ENCODE measurements at regions not wholly inside any gene's neighbourhood (a gene's known extent, or its start where the extent isn't known, plus 50 kb on each side); places are given as distances from the start of the nearest gene placed in this dataset.

- H3K4me1 ChIP-seq (ENCODE audit: control insufficient read depth, insufficient read depth, low read length), result no peaks in the 10 kb centered on the region
- H2BK120ac ChIP-seq (ENCODE audit: low read depth, low read length), result no peak overlapping the region
- H3K79me1 ChIP-seq (ENCODE audit: low read depth in 1 of 2, low read length in 2 of 2), result no peaks in the 10 kb centered on the region
- no peak overlapping the region for H2AK9ac ChIP-seq (replicated peaks; ENCODE audit: low read depth, low read length, poor library complexity)
- no peak overlapping the region for H3K56ac ChIP-seq (ENCODE audit: extremely low read depth, insufficient read depth, low read length)
- H2AK5ac ChIP-seq (ENCODE audit: low read depth, low read length), result no peak overlapping the region
- no peak overlapping the region for H3K18ac ChIP-seq (ENCODE audit: low read depth, low read length)
- DNase-seq, result no peak
- in situ Hi-C loops (cut with MboI; ENCODE audit: low sequenced_read_pairs) (no loop called here), intact Hi-C loops (cut with micrococcal nuclease) (no loop called here), dilution Hi-C loops (cut with HindIII; ENCODE audit: low sequenced_read_pairs, unreplicated experiment) (no loop called here)
- BruUV-seq (replicated peaks), result no TSS peak
- ChIA-PET CTCF (no interaction called here), POLR2A (ENCODE audit: unreplicated experiment) (interaction anchor here (0.6 kb wide), 1 partner anchor 35 kb away, joined by 3 read pairs; no protein-coding TSS in a partner anchor)
- no peaks in the 10 kb centered on the region for H3K9me3 ChIP-seq (ENCODE audit: control insufficient read depth, insufficient read depth, low read length)
- H3K4me3 ChIP-seq (ENCODE audit: insufficient read depth, low read depth, low read length), result no peak overlapping the region
- H2BK5ac ChIP-seq (ENCODE audit: low read depth, low read length, poor library complexity, severe bottlenecking), result no peak overlapping the region
- no peak overlapping the region for H3K4me2 ChIP-seq (ENCODE audit: low read depth, low read length)
- H2BK20ac ChIP-seq (ENCODE audit: low read depth, low read length), result no peak overlapping the region
- no peaks in the 10 kb centered on the region for H3K27me3 ChIP-seq (ENCODE audit: control insufficient read depth, insufficient read depth, low read length)
- no peak overlapping the region for H3K27ac ChIP-seq (ENCODE audit: insufficient read depth, low read length)
- H3K9ac ChIP-seq (ENCODE audit: low read depth, low read length), result no peak overlapping the region
- no peak overlapping the region for H2BK15ac ChIP-seq (ENCODE audit: low read depth, low read length)
- H3K14ac ChIP-seq (replicated peaks; ENCODE audit: low read depth, low read length), result no peak overlapping the region
- H3K23ac ChIP-seq (ENCODE audit: low read depth, low read length), result no peak overlapping the region
- no peaks in the 10 kb centered on the region for H3K9me1 ChIP-seq (ENCODE audit: insufficient read depth, low read length)
- H4K20me1 ChIP-seq (ENCODE audit: insufficient read depth, low read length), result no peaks in the 10 kb centered on the region
- ATAC-seq (ENCODE audit: low read depth), result no peak
- H3K4ac ChIP-seq (ENCODE audit: low read depth, low read length), result no peak overlapping the region
- H3K36me3 ChIP-seq (ENCODE audit: control insufficient read depth, insufficient read depth, low read length), result no peaks in the 10 kb centered on the region
- no peak overlapping the region for H4K8ac ChIP-seq (ENCODE audit: low read depth in 2 of 2, low read length in 2 of 2)
- H4K91ac ChIP-seq (ENCODE audit: insufficient read depth, low read depth, low read length), result no peak overlapping the region
- H2AFZ ChIP-seq (replicated peaks; ENCODE audit: low read length, poor library complexity), result no peak overlapping the region
- TF ChIP-seq FOS (IDR thresholded peaks at IDR 0.05; ENCODE audit: low read depth, low read length), result no peak
- no peak overlapping the region for H4K5ac ChIP-seq (ENCODE audit: low read depth, low read length)
Observed at GRCh38 chr4:107156443-107156842, 120.3 kb upstream of the DKK2 start.
